SK-N-SH (cell line): ENCODE measurements at regions not wholly inside any gene's neighbourhood (a gene's known extent, or its start where the extent isn't known, plus 50 kb on each side); places are given as distances from the start of the nearest gene placed in this dataset.

ENCODE experiments used
- CTCF ChIA-PET: fragments of 300-600, 350-600 bp; formaldehyde crosslinking; extraction: SDS; loops from one replicate; lab custom pipeline; 2021; lab: Yijun Ruan, JAX
- POLR2A ChIA-PET: fragments of 350-600 bp; sonication (Branson Sonifier 250); formaldehyde crosslinking; extraction: SDS; loops from one replicate; lab custom pipeline; 2020; ENCODE audit warnings: antibody characterized with exemption, inconsistent platforms; lab: Yijun Ruan, JAX
- DNase-seq: peaks from one replicate; pipeline ENCODE4 v3.0.0; 2012
- H2AFZ ChIP-seq: fragments of 200-600 bp; sonication (generic); 2 replicates; pipeline ENCODE4 v1.8.1; 2016; ENCODE audit warnings: antibody characterized with exemption, mild to moderate bottlenecking, low read depth
- H3F3A ChIP-seq: fragments of 200-600 bp; sonication (generic); replicated peaks from 2 replicates; pipeline ENCODE3; 2016; ENCODE audit warnings: antibody characterized with exemption, mild to moderate bottlenecking; ENCODE audit not compliant: insufficient read depth
- H3K27ac ChIP-seq, 2 experiments: fragments of 200-500 bp in 1 of 2; fragments of 200-600 bp in 1 of 2; sonication (Bioruptor generic) in 1 of 2; sonication (generic), shearing (Covaris generic) in 1 of 2; 2 replicates each; pipeline versions ENCODE4 v1.5.1 to v1.6.1; 2014 to 2016; ENCODE audit warnings: low read depth in 2 of 2, inconsistent platforms in 1 of 2, low read length in 1 of 2, mild to moderate bottlenecking in 1 of 2, mixed read lengths in 1 of 2
- H3K27me3 ChIP-seq: fragments of 200-600 bp; sonication (generic), shearing (Covaris generic); 2 replicates; pipeline ENCODE4 v1.6.1; 2016; ENCODE audit warnings: mixed run types; ENCODE audit not compliant: insufficient read depth
- H3K36me3 ChIP-seq, 2 experiments: fragments of 200-500 bp in 1 of 2; fragments of 200-600 bp in 1 of 2; sonication (Bioruptor generic) in 1 of 2; sonication (generic) in 1 of 2; replicated peaks in 1 of 2; 2 replicates each; pipeline versions ENCODE3 to v1.5.1; 2014 to 2016; ENCODE audit warnings: low read length in 1 of 2, mild to moderate bottlenecking in 1 of 2; ENCODE audit not compliant: insufficient read depth in 2 of 2, control insufficient read depth in 1 of 2
- H3K4me1 ChIP-seq, 2 experiments: fragments of 200-500 bp in 1 of 2; fragments of 200-600 bp in 1 of 2; sonication (Bioruptor generic) in 1 of 2; sonication (generic), shearing (Covaris generic) in 1 of 2; 2 replicates each; pipeline versions ENCODE4 v1.5.1 to v1.6.1; 2014 to 2016; ENCODE audit warnings: low read depth in 1 of 2, low read length in 1 of 2, mixed run types in 1 of 2; ENCODE audit not compliant: insufficient read depth in 2 of 2, control insufficient read depth in 1 of 2
- H3K4me2 ChIP-seq: fragments of 200-600 bp; sonication (generic), shearing (Covaris generic); 2 replicates; pipeline ENCODE4 v1.6.1; 2017; ENCODE audit warnings: mixed run types
- H3K4me3 ChIP-seq, 2 experiments: fragments of 200-500 bp in 1 of 2; fragments of 200-600 bp in 1 of 2; sonication (Bioruptor generic) in 1 of 2; sonication (generic), shearing (Covaris generic) in 1 of 2; 2 replicates each; pipeline versions ENCODE4 v1.5.1 to v1.8.1; 2014 to 2016; ENCODE audit warnings: low read depth in 2 of 2, inconsistent platforms in 1 of 2, low read length in 1 of 2, mild to moderate bottlenecking in 1 of 2, mixed read lengths in 1 of 2, moderate library complexity in 1 of 2
- H3K79me2 ChIP-seq: fragments of 200-600 bp; sonication (generic); 2 replicates; pipeline ENCODE4 v1.8.1; 2017; ENCODE audit warnings: mild to moderate bottlenecking; ENCODE audit not compliant: insufficient read depth
- H3K9ac ChIP-seq: fragments of 200-600 bp; sonication (generic); 2 replicates; pipeline ENCODE4 v1.6.1; 2017; ENCODE audit warnings: mixed run types
- H3K9me2 ChIP-seq: fragments of 200-600 bp; sonication (generic); 2 replicates; pipeline ENCODE4 v1.6.1; 2017; ENCODE audit warnings: mixed run types
- H3K9me3 ChIP-seq: fragments of 200-600 bp; sonication (generic); 2 replicates; pipeline ENCODE4 v1.6.1; 2017; ENCODE audit warnings: mixed run types, mild to moderate bottlenecking, moderate library complexity
- H4K20me1 ChIP-seq: fragments of 200-600 bp; sonication (generic); 2 replicates; pipeline ENCODE4 v1.6.1; 2017; ENCODE audit warnings: mild to moderate bottlenecking, mixed run types; ENCODE audit not compliant: insufficient read depth
- CTCF ChIP-seq: fragments of 200-600 bp; sonication (generic); IDR thresholded peaks from 2 replicates; pipeline ENCODE4 v1.6.1; 2017; ENCODE audit warnings: antibody characterized with exemption, mild to moderate bottlenecking, moderate library complexity
- ELF1 ChIP-seq: IDR thresholded peaks from 2 replicates; pipeline ENCODE4 v1.4.0; 2012
- FOXM1 ChIP-seq: IDR thresholded peaks from 2 replicates; pipeline ENCODE4 v1.4.0; 2012; ENCODE audit warnings: low read depth, mild to moderate bottlenecking
- GABPA ChIP-seq: IDR thresholded peaks from 2 replicates; pipeline ENCODE4 v1.4.0; 2012; ENCODE audit warnings: low read depth, mild to moderate bottlenecking
- MAX ChIP-seq: IDR thresholded peaks from 2 replicates; pipeline ENCODE4 v1.4.0; 2012; ENCODE audit warnings: low read depth
- MXI1 ChIP-seq: IDR thresholded peaks from 2 replicates; pipeline ENCODE4 v1.6.1; 2012; ENCODE audit warnings: mild to moderate bottlenecking, low read depth, low read length, improper control_type of control experiment
- NFIC ChIP-seq: IDR thresholded peaks from 2 replicates; pipeline ENCODE4 v1.4.0; 2012; ENCODE audit warnings: borderline replicate concordance
- NRF1 ChIP-seq: IDR thresholded peaks from 2 replicates; pipeline ENCODE4 v1.6.1; 2012; ENCODE audit warnings: low read depth, mild to moderate bottlenecking, low read length
- PBX3 ChIP-seq: IDR thresholded peaks from 2 replicates; pipeline ENCODE4; 2012
- POLR2AphosphoS5 ChIP-seq: IDR thresholded peaks from 2 replicates; pipeline ENCODE4 v1.6.1; 2012; ENCODE audit warnings: low read depth, low read length
- RAD21 ChIP-seq: IDR thresholded peaks from 2 replicates; pipeline ENCODE4 v1.6.1; 2012; ENCODE audit warnings: mild to moderate bottlenecking, low read length
- RXRA ChIP-seq: IDR thresholded peaks from 2 replicates; pipeline ENCODE4 v1.4.0; 2012; ENCODE audit warnings: low read depth, mild to moderate bottlenecking, borderline replicate concordance
- SMC3 ChIP-seq: IDR thresholded peaks from 2 replicates; pipeline ENCODE4 v1.6.1; 2012; ENCODE audit warnings: low read depth, low read length, improper control_type of control experiment
- TAF1 ChIP-seq: IDR thresholded peaks from 2 replicates; pipeline ENCODE4 v1.6.1; 2012; ENCODE audit warnings: low read depth, mild to moderate bottlenecking, low read length, moderate library complexity, borderline replicate concordance
- TEAD4 ChIP-seq: IDR thresholded peaks from 2 replicates; pipeline ENCODE4 v1.4.0; 2012; ENCODE audit warnings: mild to moderate bottlenecking, borderline replicate concordance; ENCODE audit not compliant: insufficient read depth
- YY1 ChIP-seq: IDR thresholded peaks from 2 replicates; pipeline ENCODE4 v1.4.0; 2012; ENCODE audit warnings: low read depth, mild to moderate bottlenecking
- ZBTB33 ChIP-seq: IDR thresholded peaks from 2 replicates; pipeline ENCODE4 v1.4.0; 2012; ENCODE audit warnings: low read depth, borderline replicate concordance
- WGBS: methylation state at CpG from one replicate; pipeline ENCODE4 v1.1.6; 2017; ENCODE audit warnings: low lambda C conversion rate; 5-methylcytosine and 5-hydroxymethylcytosine counted together

- Histone ChIP-seq H3K4me3 (no peak overlapping the region), H3F3A (no peaks in the 10 kb centered on the region), H3K9me2 (no peaks in the 10 kb centered on the region), H3K9ac (no peak overlapping the region), H3K36me3 (no peaks in the 10 kb centered on the region), H3K4me2 (no peak overlapping the region), H3K27me3 (no peaks in the 10 kb centered on the region), H3K27ac (no peak overlapping the region), H2AFZ (no peak overlapping the region), H3K9me3 (no peaks in the 10 kb centered on the region), H4K20me1 (no peaks in the 10 kb centered on the region), H3K79me2 (no peaks in the 10 kb centered on the region), H3K4me1 (no peaks in the 10 kb centered on the region)
- DNase-seq = no peak
- 0% methylated on average over 1 of the region's 1 CpG for WGBS
- TF ChIP-seq POLR2AphosphoS5 (no peak), TAF1 (no peak), MAX (no peak), NFIC (no peak), FOXM1 (no peak)
- ChIA-PET POLR2A (no interaction called here), CTCF (no interaction called here)
Observed at GRCh38 chr11:79918846-79919245, 478.0 kb upstream of the TENM4 start.

GRCh38 chr11:79906164-79906563 lies 465.3 kb upstream of the TENM4 start:
- H3K4me2 ChIP-seq = no peak overlapping the region
- H3K36me3 ChIP-seq = no peaks in the 10 kb centered on the region
- H3K4me1 ChIP-seq = no peaks in the 10 kb centered on the region
- H3K4me3 ChIP-seq = no peak overlapping the region
- H3K79me2 ChIP-seq = no peaks in the 10 kb centered on the region
- DNase-seq = no peak
- no peaks in the 10 kb centered on the region for H3K27me3 ChIP-seq
- no peaks in the 10 kb centered on the region for H3K9me3 ChIP-seq
- CTCF ChIA-PET = no interaction called here
- no peak overlapping the region for H3K27ac ChIP-seq
- 54% methylated on average over 8 of the region's 8 CpGs for WGBS
- no peak for TF ChIP-seq CTCF
- no peak for TF ChIP-seq TEAD4
- no peak for TF ChIP-seq GABPA
- TF ChIP-seq TAF1 = no peak
- TF ChIP-seq YY1 = no peak
- TF ChIP-seq ELF1 = no peak
- TF ChIP-seq MXI1 = no peak
- TF ChIP-seq RAD21 = no peak
- H4K20me1 ChIP-seq = no peaks in the 10 kb centered on the region
- H3K9me2 ChIP-seq = no peaks in the 10 kb centered on the region
- no peak overlapping the region for H2AFZ ChIP-seq
- POLR2A ChIA-PET = no interaction called here
- no peak overlapping the region for H3K9ac ChIP-seq
- no peaks in the 10 kb centered on the region for H3F3A ChIP-seq

- no peak overlapping the region for H3K27ac ChIP-seq
- H3K36me3 ChIP-seq = no peaks in the 10 kb centered on the region
- POLR2A ChIA-PET = no interaction called here
- no peaks in the 10 kb centered on the region for H3K79me2 ChIP-seq
- CTCF ChIA-PET = no interaction called here
- H3K27me3 ChIP-seq = no peaks in the 10 kb centered on the region
- H3K9me3 ChIP-seq = no peaks in the 10 kb centered on the region
- H3K9ac ChIP-seq = no peak overlapping the region
- H3K9me2 ChIP-seq = no peaks in the 10 kb centered on the region
- DNase-seq = no peak
- H3K4me3 ChIP-seq = no peak overlapping the region
- no peak overlapping the region for H3K4me2 ChIP-seq
- no peaks in the 10 kb centered on the region for H3F3A ChIP-seq
- 11% methylated on average over 2 of the region's 2 CpGs for WGBS
- H2AFZ ChIP-seq = no peak overlapping the region
- H3K4me1 ChIP-seq = no peaks in the 10 kb centered on the region
- no peaks in the 10 kb centered on the region for H4K20me1 ChIP-seq
- no peak for TF ChIP-seq RXRA
- TF ChIP-seq SMC3 = no peak
- TF ChIP-seq TAF1 = no peak
- no peak for TF ChIP-seq MAX
- no peak for TF ChIP-seq FOXM1
- TF ChIP-seq ZBTB33 = no peak
- no peak for TF ChIP-seq NRF1
- TF ChIP-seq PBX3 = no peak
Observed at GRCh38 chr11:79902493-79902892, 461.7 kb upstream of the TENM4 start.
